ENCODE measurements at regions not wholly inside any gene's neighbourhood (a gene's known extent, or its start where the extent isn't known, plus 50 kb on each side); places are given as distances from the start of the nearest gene placed in this dataset.

DNA sequence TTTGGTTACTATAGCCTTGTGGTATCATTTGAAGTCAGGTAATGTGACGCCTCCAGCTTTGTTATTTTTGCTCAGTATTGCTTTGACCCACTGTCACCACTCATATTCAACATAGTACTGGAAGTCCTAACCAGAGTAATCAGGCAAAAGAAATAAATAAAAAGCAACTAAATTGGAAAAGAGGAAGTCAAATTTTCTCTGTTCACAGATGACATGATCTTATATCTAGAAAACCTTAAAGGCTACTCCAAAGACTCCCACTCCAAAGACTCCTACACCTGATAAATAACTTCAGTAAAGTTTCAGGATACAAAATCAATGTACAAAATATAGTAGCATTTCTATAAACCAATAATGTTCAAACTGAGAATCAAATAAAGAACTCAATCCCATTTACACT lies 348.6 kb downstream of the CXXC4 start:
- TF ChIP-seq EZH2 (IDR thresholded peaks at IDR 0.05; ENCODE audit: low read length): no peak
- TF ChIP-seq, protein P1, sequence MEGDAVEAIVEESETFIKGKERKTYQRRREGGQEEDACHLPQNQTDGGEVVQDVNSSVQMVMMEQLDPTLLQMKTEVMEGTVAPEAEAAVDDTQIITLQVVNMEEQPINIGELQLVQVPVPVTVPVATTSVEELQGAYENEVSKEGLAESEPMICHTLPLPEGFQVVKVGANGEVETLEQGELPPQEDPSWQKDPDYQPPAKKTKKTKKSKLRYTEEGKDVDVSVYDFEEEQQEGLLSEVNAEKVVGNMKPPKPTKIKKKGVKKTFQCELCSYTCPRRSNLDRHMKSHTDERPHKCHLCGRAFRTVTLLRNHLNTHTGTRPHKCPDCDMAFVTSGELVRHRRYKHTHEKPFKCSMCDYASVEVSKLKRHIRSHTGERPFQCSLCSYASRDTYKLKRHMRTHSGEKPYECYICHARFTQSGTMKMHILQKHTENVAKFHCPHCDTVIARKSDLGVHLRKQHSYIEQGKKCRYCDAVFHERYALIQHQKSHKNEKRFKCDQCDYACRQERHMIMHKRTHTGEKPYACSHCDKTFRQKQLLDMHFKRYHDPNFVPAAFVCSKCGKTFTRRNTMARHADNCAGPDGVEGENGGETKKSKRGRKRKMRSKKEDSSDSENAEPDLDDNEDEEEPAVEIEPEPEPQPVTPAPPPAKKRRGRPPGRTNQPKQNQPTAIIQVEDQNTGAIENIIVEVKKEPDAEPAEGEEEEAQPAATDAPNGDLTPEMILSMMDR (optimal IDR thresholded peaks at IDR 0.05 in 1 of 3, IDR thresholded peaks at IDR 0.05 in 1 of 3, conservative IDR thresholded peaks at IDR 0.05 in 1 of 3; ENCODE audit: extremely low read depth in 1 of 3, insufficient read depth in 2 of 3, low read length in 3 of 3): no peak
- no peaks in the 10 kb centered on the region for H3K79me2 ChIP-seq (ENCODE audit: control insufficient read depth, insufficient read depth, low read length)
- H4K20me1 ChIP-seq (ENCODE audit: control insufficient read depth, extremely low read depth, insufficient read depth, low read length): no peaks in the 10 kb centered on the region
- dilution Hi-C loops (cut with MboI; ENCODE audit: extremely low pct_ligation_motif_present, low sequenced_read_pairs): no loop called here
- H3K4me2 ChIP-seq (ENCODE audit: control insufficient read depth, extremely low read depth, insufficient read depth, low read depth, low read length): no peak overlapping the region
- H3K4me3 ChIP-seq (ENCODE audit: control insufficient read depth in 2 of 3, extremely low read depth in 1 of 3, insufficient read depth in 2 of 3, low read depth in 1 of 3, low read length in 3 of 3): no peak overlapping the region
- H3K27ac ChIP-seq (ENCODE audit: control insufficient read depth, insufficient read depth, low read length): no peak overlapping the region
- no peaks in the 10 kb centered on the region for H3K27me3 ChIP-seq (ENCODE audit: control insufficient read depth, extremely low read depth, insufficient read depth, low read length)
- H3K4me1 ChIP-seq (ENCODE audit: control insufficient read depth, extremely low read depth, insufficient read depth, low read length): no peaks in the 10 kb centered on the region
- no peak overlapping the region for H2AFZ ChIP-seq (ENCODE audit: control insufficient read depth, low read length)
- no peaks in the 10 kb centered on the region for H3K9me1 ChIP-seq (ENCODE audit: control insufficient read depth, extremely low read depth, insufficient read depth, low read length)
- no peaks in the 10 kb centered on the region for H3K9me3 ChIP-seq (ENCODE audit: control insufficient read depth, low read depth, low read length)
- no peak overlapping the region for H3K9ac ChIP-seq (ENCODE audit: control insufficient read depth, extremely low read depth, insufficient read depth, low read length)
- no peaks in the 10 kb centered on the region for H3K36me3 ChIP-seq (ENCODE audit: control insufficient read depth in 2 of 2, extremely low read depth in 1 of 2, insufficient read depth in 2 of 2, low read length in 2 of 2)
- no peak for FAIRE-seq
- no peak for DNase-seq (ENCODE audit: low read depth, low spot score)

- no peak for TF ChIP-seq EZH2 (IDR thresholded peaks at IDR 0.05; ENCODE audit: low read length)
- TF ChIP-seq, protein P1 (optimal IDR thresholded peaks at IDR 0.05 in 1 of 3, IDR thresholded peaks at IDR 0.05 in 1 of 3, conservative IDR thresholded peaks at IDR 0.05 in 1 of 3; ENCODE audit: extremely low read depth in 1 of 3, insufficient read depth in 2 of 3, low read length in 3 of 3): no peak
- no peak for FAIRE-seq
- Histone ChIP-seq H3K9me3 (ENCODE audit: control insufficient read depth, low read depth, low read length) (no peaks in the 10 kb centered on the region), H3K79me2 (ENCODE audit: control insufficient read depth, insufficient read depth, low read length) (no peaks in the 10 kb centered on the region), H3K36me3 (ENCODE audit: control insufficient read depth in 2 of 2, extremely low read depth in 1 of 2, insufficient read depth in 2 of 2, low read length in 2 of 2) (no peaks in the 10 kb centered on the region), H3K27ac (ENCODE audit: control insufficient read depth, insufficient read depth, low read length) (no peak overlapping the region), H3K27me3 (ENCODE audit: control insufficient read depth, extremely low read depth, insufficient read depth, low read length) (no peaks in the 10 kb centered on the region), H3K4me1 (ENCODE audit: control insufficient read depth, extremely low read depth, insufficient read depth, low read length) (no peaks in the 10 kb centered on the region), H3K4me3 (ENCODE audit: control insufficient read depth in 2 of 3, extremely low read depth in 1 of 3, insufficient read depth in 2 of 3, low read depth in 1 of 3, low read length in 3 of 3) (no peak overlapping the region), H4K20me1 (ENCODE audit: control insufficient read depth, extremely low read depth, insufficient read depth, low read length) (no peaks in the 10 kb centered on the region), H3K9ac (ENCODE audit: control insufficient read depth, extremely low read depth, insufficient read depth, low read length) (no peak overlapping the region), H3K9me1 (ENCODE audit: control insufficient read depth, extremely low read depth, insufficient read depth, low read length) (no peaks in the 10 kb centered on the region), H3K4me2 (ENCODE audit: control insufficient read depth, extremely low read depth, insufficient read depth, low read depth, low read length) (no peak overlapping the region), H2AFZ (ENCODE audit: control insufficient read depth, low read length) (no peak overlapping the region)
- dilution Hi-C loops (cut with MboI; ENCODE audit: extremely low pct_ligation_motif_present, low sequenced_read_pairs): loop anchor here (5.0 kb wide), 1 partner anchor 61 kb away; no protein-coding TSS in a partner anchor
- DNase-seq (ENCODE audit: low read depth, low spot score): no peak
Measured at GRCh38 chr4:104138116-104138515, 356.6 kb downstream of the CXXC4 start.
